ENCODE measurements at regions not wholly inside any gene's neighbourhood (a gene's known extent, or its start where the extent isn't known, plus 50 kb on each side); places are given as distances from the start of the nearest gene placed in this dataset.

GRCh38 chr16:59601452-59601851 lies 867.3 kb upstream of the GOT2 start:
- TF ChIP-seq EZH2 (IDR thresholded peaks at IDR 0.05; ENCODE audit: insufficient read depth, poor library complexity, severe bottlenecking) (no peak), EZH2phosphoT487 (IDR thresholded peaks at IDR 0.05; ENCODE audit: insufficient read depth, low read depth) (no peak)
